ENCODE measurements at regions not wholly inside any gene's neighbourhood (a gene's known extent, or its start where the extent isn't known, plus 50 kb on each side); places are given as distances from the start of the nearest gene placed in this dataset.
"Not testable (repeated sequence)": the region's sequence is repeated elsewhere in the genome, so short reads cannot be mapped to it uniquely, and the experiment has no call there.

DNA sequence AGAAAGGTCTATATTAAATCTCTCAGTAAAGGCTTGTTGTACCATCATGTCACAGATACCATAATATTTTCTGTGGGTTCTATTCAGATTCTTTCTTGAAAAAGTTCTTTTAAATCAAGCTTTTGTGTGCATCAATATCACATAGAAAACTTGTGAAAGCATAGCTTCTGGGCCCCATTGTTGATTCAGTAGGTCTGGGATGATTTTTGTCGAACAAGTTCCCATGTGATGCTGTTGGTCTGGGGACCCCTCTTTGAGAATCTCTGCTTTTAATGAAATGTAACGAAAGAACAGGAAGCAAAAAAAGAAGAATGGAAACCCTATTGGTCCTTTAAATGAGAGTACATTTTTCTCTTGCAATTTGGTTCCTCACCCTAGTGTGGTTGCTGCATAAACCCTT lies 597.7 kb upstream of the CITED2 start:
- in situ Hi-C loops (cut with HindIII; ENCODE audit: low sequenced_read_pairs): no loop called here

- in situ Hi-C loops (cut with HindIII; ENCODE audit: low sequenced_read_pairs): no loop called here
Measured at GRCh38 chr6:139970591-139970991, 596.1 kb upstream of the CITED2 start.

GRCh38 chr6:139967497-139967896 lies 593.0 kb upstream of the CITED2 start:
- in situ Hi-C loops (cut with HindIII; ENCODE audit: low sequenced_read_pairs): no loop called here

DNA sequence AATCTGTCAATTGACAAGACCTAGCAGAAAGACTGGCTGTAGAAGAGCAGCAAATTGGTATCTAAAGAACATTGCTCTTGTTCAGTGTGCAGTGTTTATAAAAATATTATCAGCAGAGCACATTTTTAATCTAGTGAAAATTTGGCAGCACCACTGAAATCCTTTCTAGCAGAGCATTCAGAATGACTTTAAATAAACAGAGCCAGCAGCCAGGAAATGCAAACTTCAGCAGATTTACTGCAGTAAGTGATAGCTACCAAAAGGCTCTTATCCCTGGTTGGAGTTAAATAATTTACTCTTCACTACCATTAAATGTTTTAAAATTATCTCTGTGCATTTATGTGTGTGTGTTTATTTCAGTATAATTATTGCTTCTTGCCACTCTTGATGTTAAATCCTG lies 590.9 kb upstream of the CITED2 start:
- in situ Hi-C loops (cut with HindIII; ENCODE audit: low sequenced_read_pairs): no loop called here

GRCh38 chr6:139964737-139965136 lies 590.3 kb upstream of the CITED2 start:
- in situ Hi-C loops (cut with HindIII; ENCODE audit: low sequenced_read_pairs): no loop called here

- in situ Hi-C loops (cut with HindIII; ENCODE audit: low sequenced_read_pairs): no loop called here
Measured at GRCh38 chr6:139962654-139963347, 588.4 kb upstream of the CITED2 start.

- in situ Hi-C loops (cut with HindIII; ENCODE audit: low sequenced_read_pairs): no loop called here
Measured at GRCh38 chr6:139961190-139961589, 586.7 kb upstream of the CITED2 start.

GRCh38 chr6:139960671-139961070 lies 586.2 kb upstream of the CITED2 start:
- in situ Hi-C loops (cut with HindIII; ENCODE audit: low sequenced_read_pairs): no loop called here

GRCh38 chr6:139955366-139956155 lies 581.1 kb upstream of the CITED2 start:
- in situ Hi-C loops (cut with HindIII; ENCODE audit: low sequenced_read_pairs): no loop called here

DNA sequence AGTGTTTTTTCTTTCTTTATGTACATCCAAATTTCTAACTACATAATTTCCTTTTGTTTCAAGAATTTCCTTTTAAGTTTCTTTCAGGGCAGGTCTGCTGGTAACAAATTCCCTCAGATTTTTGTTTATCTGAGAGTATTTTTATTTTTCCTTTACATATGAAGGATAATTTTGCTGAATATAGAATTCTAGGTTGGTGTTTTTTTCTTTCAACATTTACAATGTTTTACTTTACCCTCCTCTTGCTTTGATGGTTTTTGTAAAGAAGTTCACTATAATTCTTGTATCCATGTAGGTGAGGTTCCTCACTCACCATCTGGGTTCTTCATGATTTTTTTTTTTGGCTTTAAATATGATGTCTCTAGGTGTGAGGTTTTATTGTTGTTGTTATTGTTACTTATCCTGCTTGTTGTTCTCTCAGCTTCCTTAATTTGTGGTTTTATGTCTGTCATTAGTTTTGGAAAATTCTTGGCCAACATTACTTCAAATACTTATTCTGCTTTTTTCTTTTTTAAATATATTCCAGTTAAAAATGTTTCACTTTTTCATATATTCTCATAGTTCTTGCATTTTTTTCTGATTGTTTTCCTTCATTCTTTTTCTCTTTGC lies 580.1 kb upstream of the CITED2 start:
- in situ Hi-C loops (cut with HindIII; ENCODE audit: low sequenced_read_pairs): no loop called here

- in situ Hi-C loops (cut with HindIII; ENCODE audit: low sequenced_read_pairs): not testable (repeated sequence)
Measured at GRCh38 chr6:139953780-139954179, 579.3 kb upstream of the CITED2 start.

DNA sequence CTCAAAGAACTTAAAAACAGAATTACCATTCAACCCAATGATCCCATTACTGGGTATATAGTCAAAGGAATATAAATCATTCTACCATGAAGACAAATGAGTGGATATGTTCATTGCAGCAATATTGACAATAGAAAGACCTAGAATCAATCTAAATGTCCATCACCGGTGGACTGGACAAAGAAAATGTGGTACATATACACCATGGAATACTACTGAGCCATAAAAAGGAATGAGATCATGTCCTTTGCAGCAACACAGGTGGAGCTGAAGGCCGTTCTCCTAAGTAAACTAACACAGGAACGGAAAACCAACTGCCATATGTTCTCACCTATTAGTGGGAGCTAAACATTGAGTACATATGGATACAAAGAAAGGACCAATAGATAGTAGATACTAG lies 576.7 kb upstream of the CITED2 start:
- in situ Hi-C loops (cut with HindIII; ENCODE audit: low sequenced_read_pairs): no loop called here

- in situ Hi-C loops (cut with HindIII; ENCODE audit: low sequenced_read_pairs): no loop called here
Measured at GRCh38 chr6:139944976-139945375, 570.5 kb upstream of the CITED2 start.

DNA sequence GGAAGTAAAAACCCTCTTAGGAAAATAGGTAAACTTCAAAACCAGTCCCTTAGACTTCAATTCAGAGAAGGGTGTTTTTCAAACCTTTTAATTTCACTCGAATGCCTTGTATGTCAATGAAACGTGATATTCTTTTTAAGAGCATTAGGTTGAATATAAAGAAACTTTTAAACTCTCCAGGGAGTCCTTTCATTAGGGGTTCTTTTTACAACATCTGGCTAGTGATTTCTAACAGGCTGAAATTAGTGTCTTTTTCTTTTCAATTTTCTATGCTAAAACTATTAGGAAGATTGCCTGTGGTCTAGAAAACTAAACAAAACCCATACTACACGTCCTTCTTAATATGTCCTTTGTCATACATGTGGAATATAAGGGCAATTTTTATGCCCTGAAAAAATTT lies 569.7 kb upstream of the CITED2 start:
- in situ Hi-C loops (cut with HindIII; ENCODE audit: low sequenced_read_pairs): no loop called here

DNA sequence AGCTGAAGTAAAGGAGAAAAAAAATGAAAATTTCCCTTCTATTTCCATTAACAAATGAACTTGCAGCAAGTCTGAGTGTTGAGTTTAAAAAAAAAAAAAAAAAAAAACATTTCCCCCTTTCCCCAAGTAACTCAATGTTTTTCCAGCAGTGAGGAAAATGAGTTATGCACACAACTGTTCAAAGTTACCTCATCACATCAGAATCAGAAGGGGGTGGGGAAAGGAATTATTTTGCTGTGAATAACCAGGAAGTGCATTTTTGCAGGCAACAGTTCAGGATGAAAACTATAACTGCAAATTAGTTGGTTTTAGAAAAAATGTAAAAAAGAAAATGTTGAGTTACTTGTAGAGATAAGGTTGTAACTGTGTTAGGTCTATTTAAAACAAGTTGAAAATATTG lies 568.9 kb upstream of the CITED2 start:
- in situ Hi-C loops (cut with HindIII; ENCODE audit: low sequenced_read_pairs): no loop called here

GRCh38 chr6:139942331-139942730 lies 567.9 kb upstream of the CITED2 start:
- in situ Hi-C loops (cut with HindIII; ENCODE audit: low sequenced_read_pairs): no loop called here

- in situ Hi-C loops (cut with HindIII; ENCODE audit: low sequenced_read_pairs): no loop called here
Measured at GRCh38 chr6:139941826-139942225, 567.4 kb upstream of the CITED2 start.

DNA sequence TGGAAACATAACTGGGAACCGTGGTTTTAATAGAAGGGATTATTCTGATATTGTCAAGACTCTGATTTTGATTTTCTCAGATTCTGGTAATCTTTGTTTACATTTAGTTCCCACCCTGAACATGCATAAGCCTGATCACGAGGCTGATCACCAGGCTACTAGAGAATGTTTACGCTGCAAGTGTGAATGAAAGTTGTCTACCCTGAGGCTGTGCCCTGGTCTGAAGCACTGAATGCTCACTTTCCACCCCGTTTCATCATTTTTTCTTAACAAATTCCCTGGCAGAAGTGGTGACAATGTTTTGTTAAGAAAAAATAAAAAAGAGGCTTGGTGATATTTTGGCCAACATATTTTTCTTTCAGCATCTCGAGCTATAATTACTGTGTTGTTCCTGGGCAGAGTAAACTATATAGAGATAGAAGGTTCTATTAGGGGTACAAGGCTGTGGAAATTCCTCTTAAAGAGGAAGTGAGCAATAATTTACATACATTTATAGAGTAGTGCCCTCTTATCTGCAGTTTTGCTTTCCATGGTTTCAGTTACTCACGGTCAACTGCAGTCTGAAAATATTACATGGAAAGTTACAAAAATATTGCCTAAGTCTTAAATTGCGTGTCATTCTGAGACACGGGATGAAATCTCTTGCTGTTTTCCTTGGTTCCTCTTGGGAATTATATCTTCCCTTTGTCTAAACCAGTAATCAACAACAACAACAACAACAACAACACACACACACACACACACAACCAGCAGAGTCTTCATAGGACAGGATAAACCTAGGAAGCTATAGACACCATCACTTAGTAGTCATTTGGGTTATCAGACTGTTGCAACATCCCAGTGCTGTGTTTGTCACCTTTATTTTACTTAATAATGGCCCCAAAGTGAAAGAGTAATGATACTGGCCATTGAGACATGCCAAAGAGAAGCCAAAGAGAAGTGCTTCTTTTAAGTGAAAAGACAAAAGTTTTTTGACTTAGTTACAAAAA lies 566.6 kb upstream of the CITED2 start:
- in situ Hi-C loops (cut with HindIII; ENCODE audit: low sequenced_read_pairs): no loop called here

DNA sequence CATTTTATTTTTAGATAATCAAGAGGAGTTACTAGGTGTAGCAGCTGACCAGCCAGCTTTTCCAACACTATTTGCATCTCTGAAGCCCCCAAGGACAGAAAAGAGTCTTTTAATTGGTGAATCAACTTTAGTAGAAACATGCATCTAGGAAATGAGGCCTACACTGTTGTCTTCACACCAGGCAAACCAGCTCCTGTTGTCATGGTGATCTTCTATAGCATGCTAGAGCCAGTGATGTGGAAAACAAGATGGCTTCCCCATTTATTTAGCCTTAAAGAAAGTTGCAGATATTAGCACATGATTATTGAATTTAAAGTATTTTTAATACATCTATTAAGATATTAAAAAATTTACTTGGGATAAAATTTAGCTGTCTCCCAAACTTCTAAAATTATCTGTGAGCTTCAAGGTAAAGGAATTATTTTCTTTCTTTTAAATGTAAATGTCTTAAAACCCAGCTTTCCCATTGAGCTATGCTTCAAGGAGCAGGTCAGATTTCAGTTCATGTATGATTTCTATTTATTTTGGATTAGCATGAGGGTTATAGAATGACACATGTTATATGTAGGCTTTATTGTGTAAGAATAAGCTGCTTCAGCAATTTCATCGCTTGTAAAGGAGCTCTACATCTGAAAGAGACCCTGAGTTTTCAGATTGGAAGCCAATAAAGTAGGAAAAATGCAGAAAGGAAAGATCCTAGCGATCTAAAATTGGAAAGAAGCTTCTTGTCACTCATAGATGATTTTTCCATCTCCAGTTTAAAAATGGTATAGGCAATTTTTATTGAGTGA lies 564.9 kb upstream of the CITED2 start:
- in situ Hi-C loops (cut with HindIII; ENCODE audit: low sequenced_read_pairs): no loop called here

DNA sequence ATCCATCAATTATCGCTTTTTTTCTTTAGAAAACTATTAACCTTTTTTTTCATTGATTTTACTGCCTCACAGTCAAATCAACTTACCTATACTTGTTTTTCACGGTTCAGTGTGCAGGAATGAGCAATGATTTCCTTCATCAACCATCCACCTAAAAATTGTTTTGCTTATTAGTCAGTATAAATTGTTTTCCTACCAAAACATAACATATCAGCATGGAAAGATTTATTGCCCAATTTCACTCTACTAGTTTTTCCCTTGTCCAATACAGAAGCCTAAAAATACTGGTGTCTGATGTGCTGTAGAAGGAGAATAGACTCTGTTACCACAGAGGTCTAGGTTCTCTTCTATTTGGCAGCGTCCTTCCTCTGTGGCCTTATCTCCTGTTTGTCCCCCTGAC lies 558.2 kb upstream of the CITED2 start:
- in situ Hi-C loops (cut with HindIII; ENCODE audit: low sequenced_read_pairs): no loop called here
